Keratinocyte (primary cell): ENCODE measurements at regions not wholly inside any gene's neighbourhood (a gene's known extent, or its start where the extent isn't known, plus 50 kb on each side); places are given as distances from the start of the nearest gene placed in this dataset.

Experiments used
- DNase-seq: peaks from one replicate; pipeline ENCODE4 v3.0.0-alpha.2; 2011; ENCODE audit warnings: low read depth, missing footprints, low spot score
- FAIRE-seq: peaks from 2 replicates; lab custom pipeline; 2011; peaks lifted over from hg19 to GRCh38; lab: Jason Lieb, UNC
- H2AFZ ChIP-seq: 2 replicates; pipeline ENCODE4 v1.6.0; 2012; ENCODE audit warnings: low read length, control low read depth, inconsistent platforms; ENCODE audit not compliant: control insufficient read depth
- H3K27ac ChIP-seq: 2 replicates; pipeline ENCODE4 v1.5.1; 2011; ENCODE audit warnings: low read length; ENCODE audit not compliant: control insufficient read depth, insufficient read depth
- H3K27me3 ChIP-seq: 3 replicates; pipeline ENCODE4 v1.6.0; 2011; ENCODE audit warnings: low read length; ENCODE audit not compliant: control insufficient read depth, insufficient read depth; ENCODE audit errors: extremely low read depth
- H3K36me3 ChIP-seq, 2 experiments: 2 replicates in 1 of 2; 3 replicates in 1 of 2; pipeline ENCODE4 v1.5.1; 2011; ENCODE audit warnings: low read length in 2 of 2, mild to moderate bottlenecking in 1 of 2; ENCODE audit not compliant: control insufficient read depth in 2 of 2, insufficient read depth in 2 of 2; ENCODE audit errors: extremely low read depth in 1 of 2
- H3K4me1 ChIP-seq: 3 replicates; pipeline ENCODE4 v1.5.1; 2011; ENCODE audit warnings: low read length; ENCODE audit not compliant: control insufficient read depth, insufficient read depth; ENCODE audit errors: extremely low read depth
- H3K4me2 ChIP-seq: 3 replicates; pipeline ENCODE4 v1.6.0; 2011; ENCODE audit warnings: low read depth, low read length; ENCODE audit not compliant: control insufficient read depth, insufficient read depth; ENCODE audit errors: extremely low read depth
- H3K4me3 ChIP-seq, 3 experiments: fragments of 200-600 bp in 1 of 3; sonication (generic) in 1 of 3; 2 replicates in 2 of 3; 3 replicates in 1 of 3; pipeline ENCODE4 v1.5.1; 2011 to 2016; ENCODE audit warnings: low read length in 3 of 3, mild to moderate bottlenecking in 3 of 3, control low read depth in 2 of 3, inconsistent platforms in 1 of 3, low read depth in 1 of 3, mixed read lengths in 1 of 3, mixed run types in 1 of 3, moderate library complexity in 1 of 3; ENCODE audit not compliant: control insufficient read depth in 2 of 3, insufficient read depth in 2 of 3; ENCODE audit errors: extremely low read depth in 1 of 3
- H3K79me2 ChIP-seq: 2 replicates; pipeline ENCODE4 v1.6.0; 2012; ENCODE audit warnings: low read length; ENCODE audit not compliant: control insufficient read depth, insufficient read depth
- H3K9ac ChIP-seq: 3 replicates; pipeline ENCODE4 v1.6.0; 2011; ENCODE audit warnings: low read length; ENCODE audit not compliant: control insufficient read depth, insufficient read depth; ENCODE audit errors: extremely low read depth
- H3K9me1 ChIP-seq: 3 replicates; pipeline ENCODE4 v1.6.0; 2011; ENCODE audit warnings: low read length; ENCODE audit not compliant: control insufficient read depth, insufficient read depth; ENCODE audit errors: extremely low read depth
- H3K9me3 ChIP-seq: 2 replicates; pipeline ENCODE4 v1.5.1; 2012; ENCODE audit warnings: low read depth, low read length; ENCODE audit not compliant: control insufficient read depth
- H4K20me1 ChIP-seq: 3 replicates; pipeline ENCODE4 v1.6.0; 2011; ENCODE audit warnings: low read length; ENCODE audit not compliant: control insufficient read depth, insufficient read depth; ENCODE audit errors: extremely low read depth
- CTCF ChIP-seq, 3 experiments: IDR thresholded peaks in 1 of 3; conservative IDR thresholded peaks in 1 of 3; optimal IDR thresholded peaks in 1 of 3; 2 replicates in 2 of 3; 3 replicates in 1 of 3; pipeline versions ENCODE3 to v1.5.1; 2011; ENCODE audit warnings: low read length in 3 of 3, mild to moderate bottlenecking in 3 of 3, moderate library complexity in 2 of 3, control low read depth in 1 of 3, inconsistent platforms in 1 of 3; ENCODE audit not compliant: insufficient read depth in 2 of 3; ENCODE audit errors: extremely low read depth in 1 of 3
- EZH2 ChIP-seq: IDR thresholded peaks from one replicate; pipeline ENCODE4 v1.6.1; 2012; ENCODE audit warnings: inconsistent platforms, mild to moderate bottlenecking, low read length, moderate library complexity
- dilution Hi-C: fragments of 300-500 bp; cut with MboI; formaldehyde crosslinking; loops from one replicate; pipeline ENCODE4 v1.7.0; 2020; ENCODE audit warnings: low sequenced_read_pairs; ENCODE audit not compliant: extremely low pct_ligation_motif_present

- H2AFZ ChIP-seq, result no peak overlapping the region
- no peak overlapping the region for H3K9ac ChIP-seq
- H3K4me2 ChIP-seq, result no peak overlapping the region
- no peaks in the 10 kb centered on the region for H3K9me1 ChIP-seq
- H3K36me3 ChIP-seq, result no peaks in the 10 kb centered on the region
- H4K20me1 ChIP-seq, result no peaks in the 10 kb centered on the region
- H3K4me3 ChIP-seq, result no peak overlapping the region
- H3K27ac ChIP-seq, result no peak overlapping the region
- TF ChIP-seq EZH2 (no peak), CTCF (optimal IDR thresholded peaks at IDR 0.05 in 1 of 3, IDR thresholded peaks at IDR 0.05 in 1 of 3, conservative IDR thresholded peaks at IDR 0.05 in 1 of 3; ENCODE audit: extremely low read depth in 1 of 3, insufficient read depth in 2 of 3, low read length in 3 of 3) (no peak)
- H3K9me3 ChIP-seq, result peaks cover 3% of the 10 kb centered on the region
- dilution Hi-C loops, result no loop called here
- no peak for FAIRE-seq
- no peaks in the 10 kb centered on the region for H3K79me2 ChIP-seq
- H3K27me3 ChIP-seq, result no peaks in the 10 kb centered on the region
- no peak for DNase-seq
- peaks cover 19% of the 10 kb centered on the region for H3K4me1 ChIP-seq
Measured at GRCh38 chr6:130682066-130682465, 145.1 kb upstream of the SMLR1 start.

DNA sequence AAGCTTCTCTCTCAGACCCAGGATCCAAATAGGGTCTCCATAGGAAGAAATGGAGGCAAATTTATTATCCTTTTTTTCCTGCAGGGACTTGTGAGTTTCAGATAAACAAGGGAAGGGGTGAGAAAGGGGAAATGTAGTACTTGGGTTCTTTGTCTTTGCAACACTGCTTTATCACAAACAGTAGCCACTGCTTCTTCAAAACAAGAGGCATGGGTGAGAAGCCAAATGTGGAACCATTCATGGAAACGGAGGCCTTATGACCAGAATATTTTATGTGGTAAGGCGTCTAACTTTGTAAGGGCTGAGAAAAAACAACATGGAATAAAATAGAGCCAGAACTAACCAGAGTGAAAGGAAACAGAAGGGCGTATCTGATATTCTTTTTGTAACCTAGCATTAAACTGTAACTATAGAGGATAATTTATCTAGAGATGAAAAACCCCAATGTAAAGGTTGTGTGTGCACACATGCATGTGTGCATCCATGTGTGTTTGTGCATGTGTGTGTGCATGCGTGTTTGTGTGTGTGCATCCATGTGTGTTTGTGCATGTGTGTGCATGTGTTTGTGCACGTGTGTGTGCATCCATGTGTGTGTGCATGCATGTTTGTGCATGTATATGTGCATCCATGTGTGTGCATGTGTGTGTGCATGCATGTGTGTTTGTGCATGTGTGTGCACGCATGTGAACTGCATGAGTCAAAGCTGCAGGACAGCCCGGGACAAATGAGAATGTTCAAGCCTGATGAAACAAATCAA lies 143.3 kb upstream of the SMLR1 start:
- no peaks in the 10 kb centered on the region for H3K27me3 ChIP-seq
- no peaks in the 10 kb centered on the region for H3K9me3 ChIP-seq
- TF ChIP-seq CTCF (optimal IDR thresholded peaks at IDR 0.05 in 1 of 3, IDR thresholded peaks at IDR 0.05 in 1 of 3, conservative IDR thresholded peaks at IDR 0.05 in 1 of 3; ENCODE audit: extremely low read depth in 1 of 3, insufficient read depth in 2 of 3, low read length in 3 of 3) (no peak), EZH2 (no peak)
- H4K20me1 ChIP-seq, result no peaks in the 10 kb centered on the region
- H3K27ac ChIP-seq, result no peak overlapping the region
- DNase-seq, result no peak
- dilution Hi-C loops, result no loop called here
- no peaks in the 10 kb centered on the region for H3K9me1 ChIP-seq
- FAIRE-seq, result no peak
- H3K4me2 ChIP-seq, result no peak overlapping the region
- no peaks in the 10 kb centered on the region for H3K79me2 ChIP-seq
- H3K36me3 ChIP-seq, result no peaks in the 10 kb centered on the region
- H3K4me1 ChIP-seq, result peaks cover 19% of the 10 kb centered on the region
- no peak overlapping the region for H2AFZ ChIP-seq
- no peak overlapping the region for H3K4me3 ChIP-seq
- H3K9ac ChIP-seq, result no peak overlapping the region
